ENCODE measurements at regions not wholly inside any gene's neighbourhood (a gene's known extent, or its start where the extent isn't known, plus 50 kb on each side); places are given as distances from the start of the nearest gene placed in this dataset.

DNA sequence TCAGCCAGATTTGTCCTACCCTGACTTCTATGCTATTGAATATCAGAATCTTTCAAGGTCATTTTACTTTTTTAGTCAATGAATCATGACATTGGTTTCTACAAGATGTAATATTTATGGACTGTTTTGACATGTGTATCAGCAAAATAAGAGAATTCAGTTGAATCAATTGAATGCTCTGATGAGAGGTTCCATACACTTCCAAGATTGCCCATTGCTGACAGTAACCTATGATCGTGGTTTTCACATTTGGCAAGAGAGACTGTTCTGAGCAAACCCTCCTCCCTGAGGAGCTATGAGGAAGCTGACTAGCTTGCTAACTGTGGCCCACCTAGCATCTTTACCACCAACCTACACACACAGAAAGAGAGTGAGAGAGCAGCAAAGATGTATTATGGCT is 56.7 kb upstream of the FST start:
- DNase-seq = no peak

GRCh38 chr5:53424686-53425615 is 55.5 kb upstream of the FST start:
- no peak for DNase-seq

GRCh38 chr5:53425687-53426511 is 54.5 kb upstream of the FST start:
- DNase-seq = no peak

DNA sequence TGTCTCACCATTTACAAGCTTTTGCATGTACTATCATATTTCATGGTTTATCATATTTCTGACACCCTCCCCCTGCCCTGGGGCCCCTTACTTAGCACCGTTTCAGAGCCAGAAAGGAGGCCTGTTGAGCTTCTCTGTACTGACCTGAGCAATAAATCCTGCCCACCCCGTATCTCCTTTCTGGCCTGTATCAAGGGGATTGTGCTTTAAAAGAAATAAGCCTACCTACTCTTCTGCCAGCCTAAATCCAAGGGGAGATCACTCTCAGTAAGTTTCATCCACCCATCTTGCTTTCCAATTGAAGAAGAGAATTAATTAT is 54.0 kb upstream of the FST start:
- no peak for DNase-seq

DNA sequence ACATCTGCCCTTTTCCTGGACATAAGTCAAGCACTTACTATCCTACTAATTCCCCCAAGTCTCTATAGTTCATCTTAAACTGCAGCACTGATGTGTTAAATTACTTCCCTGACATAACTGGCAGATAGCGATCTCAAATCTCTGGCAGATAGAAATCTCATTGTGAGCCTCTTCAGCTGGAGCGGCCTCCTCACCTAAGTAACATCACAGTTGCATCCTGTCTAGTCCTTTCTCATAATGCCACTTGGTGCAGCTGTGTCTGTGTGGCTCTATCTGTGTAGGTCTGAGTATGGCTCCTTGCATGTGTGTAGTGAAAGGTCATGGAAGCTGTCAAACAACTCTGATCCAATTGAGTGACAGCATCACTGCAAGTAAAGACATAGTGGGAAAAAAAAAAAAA is 53.6 kb upstream of the FST start:
- no peak for DNase-seq

DNA sequence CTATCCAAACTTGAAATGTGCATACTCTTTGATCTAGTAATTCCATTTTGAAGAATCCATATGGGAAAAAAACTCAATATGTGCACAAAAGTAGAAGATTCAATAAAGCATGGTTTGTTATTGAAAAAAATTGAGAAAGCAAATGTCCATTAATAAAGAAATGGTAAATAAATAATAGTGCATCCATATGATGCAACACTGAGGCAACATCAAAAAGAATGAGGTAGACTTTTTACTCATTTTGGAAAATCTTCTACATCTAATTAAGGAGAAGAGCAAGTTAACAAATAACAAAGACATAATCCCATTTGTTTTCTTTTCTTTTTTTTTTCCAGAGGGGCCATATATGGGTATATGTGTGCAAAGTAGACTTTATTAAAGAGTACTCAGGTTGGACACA is 52.5 kb upstream of the FST start:
- no peak for DNase-seq

DNA sequence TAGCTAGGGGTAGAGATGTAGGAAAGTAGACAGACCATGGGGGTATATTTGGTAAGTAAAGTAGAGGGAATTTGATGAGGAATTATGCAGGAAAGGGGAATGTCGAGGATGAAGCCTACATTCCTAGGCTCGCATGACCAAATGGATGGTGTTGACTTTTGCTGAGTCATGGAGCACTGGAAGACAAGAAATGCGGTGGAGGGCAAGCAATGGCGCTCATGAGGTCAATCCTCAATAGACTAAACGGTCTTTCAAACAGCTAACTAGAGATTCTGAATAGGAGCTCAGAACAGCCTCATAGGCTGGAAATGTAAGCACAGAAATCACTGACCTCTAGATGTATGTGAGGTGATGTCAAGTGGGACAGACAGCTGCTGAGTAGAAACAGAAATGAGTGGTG is 50.7 kb upstream of the FST start:
- DNase-seq = no peak

- no peak for DNase-seq
Observed at GRCh38 chr5:53430618-53431252, 49.7 kb upstream of the FST start.

Measured in NCI-H187 treated with DMSO at 0.1 percent for 48 hours (cell line).